ENCODE measurements at regions not wholly inside any gene's neighbourhood (a gene's known extent, or its start where the extent isn't known, plus 50 kb on each side); places are given as distances from the start of the nearest gene placed in this dataset.

- TF ChIP-seq, protein P1, sequence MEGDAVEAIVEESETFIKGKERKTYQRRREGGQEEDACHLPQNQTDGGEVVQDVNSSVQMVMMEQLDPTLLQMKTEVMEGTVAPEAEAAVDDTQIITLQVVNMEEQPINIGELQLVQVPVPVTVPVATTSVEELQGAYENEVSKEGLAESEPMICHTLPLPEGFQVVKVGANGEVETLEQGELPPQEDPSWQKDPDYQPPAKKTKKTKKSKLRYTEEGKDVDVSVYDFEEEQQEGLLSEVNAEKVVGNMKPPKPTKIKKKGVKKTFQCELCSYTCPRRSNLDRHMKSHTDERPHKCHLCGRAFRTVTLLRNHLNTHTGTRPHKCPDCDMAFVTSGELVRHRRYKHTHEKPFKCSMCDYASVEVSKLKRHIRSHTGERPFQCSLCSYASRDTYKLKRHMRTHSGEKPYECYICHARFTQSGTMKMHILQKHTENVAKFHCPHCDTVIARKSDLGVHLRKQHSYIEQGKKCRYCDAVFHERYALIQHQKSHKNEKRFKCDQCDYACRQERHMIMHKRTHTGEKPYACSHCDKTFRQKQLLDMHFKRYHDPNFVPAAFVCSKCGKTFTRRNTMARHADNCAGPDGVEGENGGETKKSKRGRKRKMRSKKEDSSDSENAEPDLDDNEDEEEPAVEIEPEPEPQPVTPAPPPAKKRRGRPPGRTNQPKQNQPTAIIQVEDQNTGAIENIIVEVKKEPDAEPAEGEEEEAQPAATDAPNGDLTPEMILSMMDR (conservative IDR thresholded peaks at IDR 0.05 in 1 of 2, IDR thresholded peaks at IDR 0.05 in 1 of 2; ENCODE audit: low read depth in 1 of 2, low read length in 2 of 2), result no peak
- TF ChIP-seq EZH2 (IDR thresholded peaks at IDR 0.05; ENCODE audit: low read length, missing control alignments), result no peak
Observed at GRCh38 chr1:219553934-219554502, 58.9 kb downstream of the ZC3H11B start.
